ENCODE measurements at regions not wholly inside any gene's neighbourhood (a gene's known extent, or its start where the extent isn't known, plus 50 kb on each side); places are given as distances from the start of the nearest gene placed in this dataset.

GRCh38 chr16:11446566-11447119 is 101.4 kb downstream of the RMI2 start:
- Histone ChIP-seq H3K27ac (no peak overlapping the region), H4K20me1 (ENCODE audit: insufficient read depth) (no peaks in the 10 kb centered on the region), H3K27me3 (replicated peaks; ENCODE audit: insufficient read depth) (no peaks in the 10 kb centered on the region), H3K4me1 (ENCODE audit: insufficient read depth) (no peaks in the 10 kb centered on the region), H3K36me3 (ENCODE audit: low read depth) (no peaks in the 10 kb centered on the region), H3K79me2 (ENCODE audit: insufficient read depth) (no peaks in the 10 kb centered on the region), H3K4me3 (no peak overlapping the region), H2AFZ (no peak overlapping the region), H3K9me3 (ENCODE audit: low read depth) (no peaks in the 10 kb centered on the region), H3K9ac (no peak overlapping the region), H3F3A (ENCODE audit: insufficient read depth) (no peaks in the 10 kb centered on the region), H3K9me2 (ENCODE audit: insufficient read depth) (no peaks in the 10 kb centered on the region), H3K4me2 (ENCODE audit: unreplicated experiment) (no peak overlapping the region)
- DNase-seq, result no peak
- in situ Hi-C loops (cut with MboI), result no loop called here
- TF ChIP-seq EZH2phosphoT487 (IDR thresholded peaks at IDR 0.05; ENCODE audit: insufficient read depth, low read depth) (no peak), EZH2 (IDR thresholded peaks at IDR 0.05; ENCODE audit: insufficient read depth, poor library complexity, severe bottlenecking) (no peak)
- WGBS, 2 experiments (ENCODE audit: low coverage in 1 of 2, low lambda C conversion rate in 2 of 2, missing lambda C conversion rate in 2 of 2), result 80 to 84% methylated on average over 12 of the region's 12 CpGs

- H3K27me3 ChIP-seq (replicated peaks; ENCODE audit: insufficient read depth), result no peaks in the 10 kb centered on the region
- H2AFZ ChIP-seq, result no peak overlapping the region
- no peak overlapping the region for H3K4me2 ChIP-seq (ENCODE audit: unreplicated experiment)
- H3K79me2 ChIP-seq (ENCODE audit: insufficient read depth), result no peaks in the 10 kb centered on the region
- DNase-seq, result no peak
- WGBS, 2 experiments (ENCODE audit: low coverage in 1 of 2, low lambda C conversion rate in 2 of 2, missing lambda C conversion rate in 2 of 2), result 66 to 68% methylated on average over 10 of the region's 10 CpGs
- H3K9me2 ChIP-seq (ENCODE audit: insufficient read depth), result no peaks in the 10 kb centered on the region
- no peak overlapping the region for H3K9ac ChIP-seq
- H3K27ac ChIP-seq, result no peak overlapping the region
- H3K4me1 ChIP-seq (ENCODE audit: insufficient read depth), result no peaks in the 10 kb centered on the region
- no peaks in the 10 kb centered on the region for H4K20me1 ChIP-seq (ENCODE audit: insufficient read depth)
- no peak for TF ChIP-seq EZH2 (IDR thresholded peaks at IDR 0.05; ENCODE audit: insufficient read depth, poor library complexity, severe bottlenecking)
- no peak for TF ChIP-seq EZH2phosphoT487 (IDR thresholded peaks at IDR 0.05; ENCODE audit: insufficient read depth, low read depth)
- no peaks in the 10 kb centered on the region for H3K36me3 ChIP-seq (ENCODE audit: low read depth)
- no peaks in the 10 kb centered on the region for H3F3A ChIP-seq (ENCODE audit: insufficient read depth)
- no peak overlapping the region for H3K4me3 ChIP-seq
- in situ Hi-C loops (cut with MboI), result no loop called here
- no peaks in the 10 kb centered on the region for H3K9me3 ChIP-seq (ENCODE audit: low read depth)
Observed at GRCh38 chr16:11447272-11447671, 102.0 kb downstream of the RMI2 start.

- no peaks in the 10 kb centered on the region for H3K27me3 ChIP-seq (replicated peaks; ENCODE audit: insufficient read depth)
- H3K27ac ChIP-seq, result no peak overlapping the region
- no peaks in the 10 kb centered on the region for H4K20me1 ChIP-seq (ENCODE audit: insufficient read depth)
- no peak overlapping the region for H2AFZ ChIP-seq
- no peaks in the 10 kb centered on the region for H3K79me2 ChIP-seq (ENCODE audit: insufficient read depth)
- no peaks in the 10 kb centered on the region for H3K36me3 ChIP-seq (ENCODE audit: low read depth)
- WGBS, 2 experiments (ENCODE audit: low coverage in 1 of 2, low lambda C conversion rate in 2 of 2, missing lambda C conversion rate in 2 of 2), result 75 to 77% methylated on average over 10 to 11 of the region's 11 CpGs
- DNase-seq, result no peak
- in situ Hi-C loops (cut with MboI), result no loop called here
- H3K9me2 ChIP-seq (ENCODE audit: insufficient read depth), result no peaks in the 10 kb centered on the region
- no peak overlapping the region for H3K9ac ChIP-seq
- H3F3A ChIP-seq (ENCODE audit: insufficient read depth), result no peaks in the 10 kb centered on the region
- no peaks in the 10 kb centered on the region for H3K9me3 ChIP-seq (ENCODE audit: low read depth)
- no peak overlapping the region for H3K4me2 ChIP-seq (ENCODE audit: unreplicated experiment)
- H3K4me3 ChIP-seq, result no peak overlapping the region
- no peak for TF ChIP-seq EZH2 (IDR thresholded peaks at IDR 0.05; ENCODE audit: insufficient read depth, poor library complexity, severe bottlenecking)
- no peak for TF ChIP-seq EZH2phosphoT487 (IDR thresholded peaks at IDR 0.05; ENCODE audit: insufficient read depth, low read depth)
- H3K4me1 ChIP-seq (ENCODE audit: insufficient read depth), result no peaks in the 10 kb centered on the region
Observed at GRCh38 chr16:11447836-11448235, 102.6 kb downstream of the RMI2 start.

- TF ChIP-seq EZH2phosphoT487 (IDR thresholded peaks at IDR 0.05; ENCODE audit: insufficient read depth, low read depth), result no peak
- TF ChIP-seq EZH2 (IDR thresholded peaks at IDR 0.05; ENCODE audit: insufficient read depth, poor library complexity, severe bottlenecking), result no peak
- no peaks in the 10 kb centered on the region for H3F3A ChIP-seq (ENCODE audit: insufficient read depth)
- DNase-seq, result no peak
- no peak overlapping the region for H3K4me2 ChIP-seq (ENCODE audit: unreplicated experiment)
- H3K27me3 ChIP-seq (replicated peaks; ENCODE audit: insufficient read depth), result 0 out of 2 replicates have a peak, but pooled peaks cover 3% of the 10 kb centered on the region
- no peak overlapping the region for H3K9ac ChIP-seq
- no peaks in the 10 kb centered on the region for H3K9me2 ChIP-seq (ENCODE audit: insufficient read depth)
- no peak overlapping the region for H2AFZ ChIP-seq
- no peaks in the 10 kb centered on the region for H3K36me3 ChIP-seq (ENCODE audit: low read depth)
- H3K27ac ChIP-seq, result no peak overlapping the region
- no peaks in the 10 kb centered on the region for H3K9me3 ChIP-seq (ENCODE audit: low read depth)
- in situ Hi-C loops (cut with MboI), result no loop called here
- WGBS, 2 experiments (ENCODE audit: low coverage in 1 of 2, low lambda C conversion rate in 2 of 2, missing lambda C conversion rate in 2 of 2), result 71 to 80% methylated on average over 13 of the region's 13 CpGs
- no peak overlapping the region for H3K4me3 ChIP-seq
- H4K20me1 ChIP-seq (ENCODE audit: insufficient read depth), result no peaks in the 10 kb centered on the region
- H3K79me2 ChIP-seq (ENCODE audit: insufficient read depth), result no peaks in the 10 kb centered on the region
- no peaks in the 10 kb centered on the region for H3K4me1 ChIP-seq (ENCODE audit: insufficient read depth)
Observed at GRCh38 chr16:11448796-11449416, 103.6 kb downstream of the RMI2 start.
